ENCODE measurements at regions not wholly inside any gene's neighbourhood (a gene's known extent, or its start where the extent isn't known, plus 50 kb on each side); places are given as distances from the start of the nearest gene placed in this dataset.

GRCh38 chr11:27968461-27968860 is 139.5 kb downstream of the KIF18A start:
- DNase-seq (ENCODE audit: low read depth): no peak

GRCh38 chr11:27965559-27965958 is 142.4 kb downstream of the KIF18A start:
- DNase-seq (ENCODE audit: low read depth): no peak

- no peak for DNase-seq (ENCODE audit: low read depth)
These were observed 144.6 kb downstream of the KIF18A start for GRCh38 chr11:27963370-27963769.

GRCh38 chr11:27949951-27950738 is 157.8 kb downstream of the KIF18A start:
- no peak for DNase-seq (ENCODE audit: low read depth)

GRCh38 chr11:27945348-27945747 is 162.6 kb downstream of the KIF18A start:
- no peak for DNase-seq (ENCODE audit: low read depth)

- no peak for DNase-seq (ENCODE audit: low read depth)
These were observed 169.9 kb downstream of the KIF18A start for GRCh38 chr11:27938011-27938410.

GRCh38 chr11:27934830-27935145 is 173.2 kb downstream of the KIF18A start:
- DNase-seq (ENCODE audit: low read depth): peak; percentile 26

GRCh38 chr11:27933992-27934829 is 173.7 kb downstream of the KIF18A start:
- DNase-seq (ENCODE audit: low read depth): no peak

- no peak for DNase-seq (ENCODE audit: low read depth)
These were observed 176.2 kb downstream of the KIF18A start for GRCh38 chr11:27931770-27932169.

GRCh38 chr11:27930946-27931345 is 177.0 kb downstream of the KIF18A start:
- DNase-seq (ENCODE audit: low read depth): no peak

- no peak for DNase-seq (ENCODE audit: low read depth)
These were observed 179.1 kb downstream of the KIF18A start for GRCh38 chr11:27928809-27929208.

- no peak for DNase-seq (ENCODE audit: low read depth)
These were observed 180.9 kb downstream of the KIF18A start for GRCh38 chr11:27926981-27927481.

- DNase-seq (ENCODE audit: low read depth): no peak
These were observed 181.5 kb downstream of the KIF18A start for GRCh38 chr11:27926486-27926885.

GRCh38 chr11:27921472-27921871 is 186.5 kb downstream of the KIF18A start:
- DNase-seq (ENCODE audit: low read depth): no peak

GRCh38 chr11:27916541-27917100 is 191.3 kb downstream of the KIF18A start:
- no peak for DNase-seq (ENCODE audit: low read depth)

- no peak for DNase-seq (ENCODE audit: low read depth)
These were observed 193.9 kb downstream of the KIF18A start for GRCh38 chr11:27914080-27914479.

GRCh38 chr11:27913650-27914049 is 194.3 kb downstream of the KIF18A start:
- no peak for DNase-seq (ENCODE audit: low read depth)

GRCh38 chr11:27912916-27913315 is 195.0 kb downstream of the KIF18A start:
- no peak for DNase-seq (ENCODE audit: low read depth)

GRCh38 chr11:27910186-27910931 is 197.6 kb downstream of the KIF18A start:
- DNase-seq (ENCODE audit: low read depth): no peak

GRCh38 chr11:27909386-27909785 is 198.6 kb downstream of the KIF18A start:
- no peak for DNase-seq (ENCODE audit: low read depth)

- DNase-seq (ENCODE audit: low read depth): no peak
These were observed 199.3 kb downstream of the KIF18A start for GRCh38 chr11:27908621-27909020.

GRCh38 chr11:27907530-27907929 is 200.4 kb downstream of the KIF18A start:
- DNase-seq (ENCODE audit: low read depth): no peak

All from forelimb muscle (tissue), 1 donor.